HL-60 (cell line): ENCODE measurements at regions not wholly inside any gene's neighbourhood (a gene's known extent, or its start where the extent isn't known, plus 50 kb on each side); places are given as distances from the start of the nearest gene placed in this dataset.

Experiments used
- GABPA ChIP-seq: IDR thresholded peaks from 2 replicates; pipeline ENCODE4 v1.6.1; 2012; ENCODE audit warnings: low read depth
- POLR2AphosphoS5 ChIP-seq: IDR thresholded peaks from 2 replicates; pipeline ENCODE4 v1.6.1; 2012; ENCODE audit warnings: low read depth
- TF ChIP-seq, protein P1 (sequence below): IDR thresholded peaks from one replicate; pipeline ENCODE4 v1.5.1; 2011; ENCODE audit warnings: low read length, control low read depth, inconsistent platforms; ENCODE audit not compliant: insufficient read depth
- TF ChIP-seq, protein P2 (sequence below): IDR thresholded peaks from 2 replicates; pipeline ENCODE4 v1.6.1; 2012; ENCODE audit warnings: low read depth; ENCODE audit not compliant: insufficient replicate concordance

DNA sequence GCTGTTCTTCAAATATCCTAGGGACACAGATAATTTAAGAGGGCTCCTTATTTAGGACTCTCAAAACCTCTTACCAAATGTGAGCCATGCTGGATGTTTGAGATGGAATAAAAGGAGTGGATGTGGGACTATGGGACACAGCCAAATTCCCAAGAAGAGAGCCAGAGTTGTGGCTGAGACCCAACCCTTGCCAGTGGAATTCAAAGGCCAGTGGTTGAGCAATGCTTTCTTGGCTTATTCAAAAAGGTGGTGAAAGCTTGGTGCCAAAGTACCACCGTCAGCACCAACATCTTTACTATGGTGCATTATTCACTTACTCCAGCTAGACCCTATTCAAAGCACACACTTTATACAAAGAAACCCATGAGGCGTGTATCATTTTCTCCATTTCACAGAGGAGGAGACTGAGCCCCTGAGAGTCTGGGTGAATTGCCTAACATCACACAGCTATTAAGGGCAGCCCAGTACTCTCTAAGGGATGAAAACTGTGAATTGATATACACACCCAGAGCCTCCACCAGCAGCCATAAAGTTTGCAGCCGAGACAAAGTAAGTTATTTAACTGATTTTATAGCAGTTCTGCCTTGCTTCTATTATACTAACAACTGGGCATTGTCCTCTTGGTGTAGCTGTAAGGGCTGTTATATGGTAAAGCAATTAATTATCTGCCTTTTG lies 391.7 kb downstream of the ACTL7B start:
- TF ChIP-seq, protein P1, sequence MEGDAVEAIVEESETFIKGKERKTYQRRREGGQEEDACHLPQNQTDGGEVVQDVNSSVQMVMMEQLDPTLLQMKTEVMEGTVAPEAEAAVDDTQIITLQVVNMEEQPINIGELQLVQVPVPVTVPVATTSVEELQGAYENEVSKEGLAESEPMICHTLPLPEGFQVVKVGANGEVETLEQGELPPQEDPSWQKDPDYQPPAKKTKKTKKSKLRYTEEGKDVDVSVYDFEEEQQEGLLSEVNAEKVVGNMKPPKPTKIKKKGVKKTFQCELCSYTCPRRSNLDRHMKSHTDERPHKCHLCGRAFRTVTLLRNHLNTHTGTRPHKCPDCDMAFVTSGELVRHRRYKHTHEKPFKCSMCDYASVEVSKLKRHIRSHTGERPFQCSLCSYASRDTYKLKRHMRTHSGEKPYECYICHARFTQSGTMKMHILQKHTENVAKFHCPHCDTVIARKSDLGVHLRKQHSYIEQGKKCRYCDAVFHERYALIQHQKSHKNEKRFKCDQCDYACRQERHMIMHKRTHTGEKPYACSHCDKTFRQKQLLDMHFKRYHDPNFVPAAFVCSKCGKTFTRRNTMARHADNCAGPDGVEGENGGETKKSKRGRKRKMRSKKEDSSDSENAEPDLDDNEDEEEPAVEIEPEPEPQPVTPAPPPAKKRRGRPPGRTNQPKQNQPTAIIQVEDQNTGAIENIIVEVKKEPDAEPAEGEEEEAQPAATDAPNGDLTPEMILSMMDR, result no peak
- TF ChIP-seq GABPA, result no peak
- TF ChIP-seq, protein P2, sequence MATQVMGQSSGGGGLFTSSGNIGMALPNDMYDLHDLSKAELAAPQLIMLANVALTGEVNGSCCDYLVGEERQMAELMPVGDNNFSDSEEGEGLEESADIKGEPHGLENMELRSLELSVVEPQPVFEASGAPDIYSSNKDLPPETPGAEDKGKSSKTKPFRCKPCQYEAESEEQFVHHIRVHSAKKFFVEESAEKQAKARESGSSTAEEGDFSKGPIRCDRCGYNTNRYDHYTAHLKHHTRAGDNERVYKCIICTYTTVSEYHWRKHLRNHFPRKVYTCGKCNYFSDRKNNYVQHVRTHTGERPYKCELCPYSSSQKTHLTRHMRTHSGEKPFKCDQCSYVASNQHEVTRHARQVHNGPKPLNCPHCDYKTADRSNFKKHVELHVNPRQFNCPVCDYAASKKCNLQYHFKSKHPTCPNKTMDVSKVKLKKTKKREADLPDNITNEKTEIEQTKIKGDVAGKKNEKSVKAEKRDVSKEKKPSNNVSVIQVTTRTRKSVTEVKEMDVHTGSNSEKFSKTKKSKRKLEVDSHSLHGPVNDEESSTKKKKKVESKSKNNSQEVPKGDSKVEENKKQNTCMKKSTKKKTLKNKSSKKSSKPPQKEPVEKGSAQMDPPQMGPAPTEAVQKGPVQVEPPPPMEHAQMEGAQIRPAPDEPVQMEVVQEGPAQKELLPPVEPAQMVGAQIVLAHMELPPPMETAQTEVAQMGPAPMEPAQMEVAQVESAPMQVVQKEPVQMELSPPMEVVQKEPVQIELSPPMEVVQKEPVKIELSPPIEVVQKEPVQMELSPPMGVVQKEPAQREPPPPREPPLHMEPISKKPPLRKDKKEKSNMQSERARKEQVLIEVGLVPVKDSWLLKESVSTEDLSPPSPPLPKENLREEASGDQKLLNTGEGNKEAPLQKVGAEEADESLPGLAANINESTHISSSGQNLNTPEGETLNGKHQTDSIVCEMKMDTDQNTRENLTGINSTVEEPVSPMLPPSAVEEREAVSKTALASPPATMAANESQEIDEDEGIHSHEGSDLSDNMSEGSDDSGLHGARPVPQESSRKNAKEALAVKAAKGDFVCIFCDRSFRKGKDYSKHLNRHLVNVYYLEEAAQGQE, result no peak
- TF ChIP-seq POLR2AphosphoS5, result no peak
